Endothelial cell of umbilical vein (primary cell): ENCODE measurements at regions not wholly inside any gene's neighbourhood (a gene's known extent, or its start where the extent isn't known, plus 50 kb on each side); places are given as distances from the start of the nearest gene placed in this dataset.

ENCODE experiments used
- BruUV-seq: library from RNA; stranded (reverse); fragments of 400-500 nt; replicated peaks from 2 replicates; lab custom pipeline; 2021; lab: Mats Ljungman, UMichigan
- CTCF ChIA-PET: fragments of 300-600, 350-600 bp; sonication (Branson Sonifier 250); formaldehyde crosslinking; loops from one replicate; lab custom pipeline; 2021; ENCODE audit warnings: antibody characterized with exemption, inconsistent platforms; lab: Charles Lee
- POLR2A ChIA-PET: fragments of 300-600, 350-600 bp; sonication (Branson Sonifier 250); formaldehyde crosslinking; loops from one replicate; lab custom pipeline; 2021; ENCODE audit warnings: antibody characterized with exemption, inconsistent platforms; lab: Charles Lee
- DNase-seq: peaks from one replicate; pipeline ENCODE4 v3.0.0-alpha.2; 2011; ENCODE audit warnings: low read depth, low spot score
- FAIRE-seq: peaks from 2 replicates; lab custom pipeline; 2011; peaks lifted over from hg19 to GRCh38; lab: Jason Lieb, UNC
- H2AFZ ChIP-seq: 2 replicates; pipeline ENCODE4 v1.6.0; 2012; ENCODE audit warnings: low read depth, low read length, control low read depth, inconsistent platforms
- H3K27ac ChIP-seq: 2 replicates; pipeline ENCODE4 v1.5.1; 2011; ENCODE audit warnings: low read depth, mild to moderate bottlenecking, control low read depth, low read length, moderate library complexity; ENCODE audit not compliant: insufficient read depth
- H3K27me3 ChIP-seq, 2 experiments: 2 replicates each; pipeline versions ENCODE4 v1.6.0 to v1.6.1; 2011; ENCODE audit warnings: low read length in 2 of 2, mixed read lengths in 1 of 2; ENCODE audit not compliant: control insufficient read depth in 2 of 2, insufficient read depth in 2 of 2
- H3K36me3 ChIP-seq, 2 experiments: 2 replicates in 1 of 2; 3 replicates in 1 of 2; pipeline ENCODE4 v1.5.1; 2011; ENCODE audit warnings: low read length in 2 of 2, mild to moderate bottlenecking in 1 of 2, moderate library complexity in 1 of 2; ENCODE audit not compliant: control insufficient read depth in 2 of 2, insufficient read depth in 2 of 2; ENCODE audit errors: extremely low read depth in 1 of 2
- H3K4me1 ChIP-seq: 3 replicates; pipeline ENCODE4 v1.5.1; 2011; ENCODE audit warnings: mild to moderate bottlenecking, low read length; ENCODE audit not compliant: control insufficient read depth, insufficient read depth; ENCODE audit errors: extremely low read depth
- H3K4me2 ChIP-seq: 2 replicates; pipeline ENCODE4 v1.6.1; 2011; ENCODE audit warnings: low read length, control low read depth, mixed read lengths; ENCODE audit not compliant: insufficient read depth
- H3K4me3 ChIP-seq, 3 experiments: fragments of 200-600 bp in 1 of 3; sonication (generic), shearing (Covaris generic) in 1 of 3; replicated peaks in 1 of 3; 2 replicates each; pipeline ENCODE4 v1.5.1; 2011 to 2016; ENCODE audit warnings: control low read depth in 3 of 3, low read length in 3 of 3, mild to moderate bottlenecking in 2 of 3, inconsistent platforms in 1 of 3, low read depth in 1 of 3, moderate library complexity in 1 of 3; ENCODE audit not compliant: insufficient read depth in 1 of 3
- H3K79me2 ChIP-seq: 2 replicates; pipeline ENCODE4 v1.6.0; 2012; ENCODE audit warnings: low read length, inconsistent platforms; ENCODE audit not compliant: control insufficient read depth, insufficient read depth
- H3K9ac ChIP-seq: replicated peaks from 2 replicates; pipeline ENCODE3; 2011; ENCODE audit warnings: low read length, control low read depth; ENCODE audit not compliant: insufficient read depth; ENCODE audit errors: extremely low read depth
- H3K9me1 ChIP-seq: replicated peaks from 3 replicates; pipeline ENCODE4 v1.6.0; 2011; ENCODE audit warnings: mild to moderate bottlenecking, low read length; ENCODE audit not compliant: control insufficient read depth, insufficient read depth; ENCODE audit errors: extremely low read depth
- H3K9me3 ChIP-seq: replicated peaks from 2 replicates; pipeline ENCODE4 v1.5.1; 2012; ENCODE audit warnings: low read length, inconsistent platforms; ENCODE audit not compliant: control insufficient read depth, insufficient read depth
- H4K20me1 ChIP-seq: replicated peaks from 2 replicates; pipeline ENCODE3; 2011; ENCODE audit warnings: mild to moderate bottlenecking, low read length; ENCODE audit not compliant: control insufficient read depth, insufficient read depth; ENCODE audit errors: extremely low read depth
- EZH2 ChIP-seq: IDR thresholded peaks from 2 replicates; pipeline ENCODE4 v1.6.1; 2012; ENCODE audit warnings: borderline replicate concordance, low read depth, mild to moderate bottlenecking, moderate library complexity, low read length, inconsistent platforms; ENCODE audit not compliant: severe bottlenecking
- FOS ChIP-seq: IDR thresholded peaks from 2 replicates; pipeline ENCODE4 v1.6.1; 2011; ENCODE audit warnings: mild to moderate bottlenecking, low read length, moderate library complexity, borderline replicate concordance; ENCODE audit not compliant: insufficient read depth
- POLR2AphosphoS5 ChIP-seq: IDR thresholded peaks from 2 replicates; pipeline ENCODE4 v1.6.1; 2012; ENCODE audit warnings: low read depth, mild to moderate bottlenecking, control low read depth, low read length, moderate library complexity; ENCODE audit not compliant: insufficient read depth
- dilution Hi-C: fragments of 300-500 bp; cut with MboI; formaldehyde crosslinking; loops from one replicate; pipeline ENCODE4 v1.15.0; 2019; ENCODE audit warnings: low sequenced_read_pairs; ENCODE audit not compliant: extremely low pct_ligation_motif_present
- intact Hi-C: fragments of 100-400 bp; cut with micrococcal nuclease; formaldehyde crosslinking; loops from one replicate; pipeline ENCODE4 v1.10.0; 2022
- TF ChIP-seq, protein P1 (sequence below): IDR thresholded peaks from 2 replicates; pipeline ENCODE4 v1.6.1; 2011; ENCODE audit not compliant: insufficient read depth, insufficient read length

DNA sequence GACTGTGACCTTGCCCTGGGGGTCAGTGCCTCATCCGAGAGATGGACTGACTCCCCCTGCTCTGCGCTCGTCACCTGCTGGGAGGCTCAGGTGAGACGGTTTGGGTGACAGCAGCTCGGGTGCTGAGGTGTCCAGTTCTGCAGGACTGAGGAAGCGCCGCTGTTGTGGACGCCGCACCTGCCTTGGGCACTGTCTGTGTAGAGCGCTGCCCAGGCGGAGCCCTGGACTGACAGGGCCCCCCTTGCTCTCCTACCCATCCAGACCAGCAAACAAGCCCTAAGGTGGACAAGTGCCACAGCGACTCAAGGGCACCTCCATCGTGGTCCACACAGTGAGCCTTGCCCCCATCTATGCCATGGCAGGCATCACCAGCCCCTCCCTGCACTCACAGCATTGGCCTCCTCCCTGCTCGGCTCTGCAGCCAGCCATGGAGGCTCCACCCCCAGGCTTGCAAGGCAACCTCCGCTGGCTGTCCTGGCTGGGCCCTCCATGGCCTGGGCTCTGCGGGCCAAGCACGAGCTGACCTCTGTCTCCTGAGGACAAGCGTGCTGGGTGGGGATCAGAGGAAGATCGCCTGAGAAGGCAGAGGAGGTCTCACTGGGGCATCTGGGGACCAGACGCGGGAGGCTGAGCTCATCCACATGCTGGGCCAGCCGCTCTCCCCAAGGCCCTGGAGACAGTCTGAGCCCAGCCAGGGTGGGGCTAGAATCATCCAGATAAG is 87.1 kb upstream of the COL5A1 start:
- H3K9ac ChIP-seq: no peak overlapping the region

DNA sequence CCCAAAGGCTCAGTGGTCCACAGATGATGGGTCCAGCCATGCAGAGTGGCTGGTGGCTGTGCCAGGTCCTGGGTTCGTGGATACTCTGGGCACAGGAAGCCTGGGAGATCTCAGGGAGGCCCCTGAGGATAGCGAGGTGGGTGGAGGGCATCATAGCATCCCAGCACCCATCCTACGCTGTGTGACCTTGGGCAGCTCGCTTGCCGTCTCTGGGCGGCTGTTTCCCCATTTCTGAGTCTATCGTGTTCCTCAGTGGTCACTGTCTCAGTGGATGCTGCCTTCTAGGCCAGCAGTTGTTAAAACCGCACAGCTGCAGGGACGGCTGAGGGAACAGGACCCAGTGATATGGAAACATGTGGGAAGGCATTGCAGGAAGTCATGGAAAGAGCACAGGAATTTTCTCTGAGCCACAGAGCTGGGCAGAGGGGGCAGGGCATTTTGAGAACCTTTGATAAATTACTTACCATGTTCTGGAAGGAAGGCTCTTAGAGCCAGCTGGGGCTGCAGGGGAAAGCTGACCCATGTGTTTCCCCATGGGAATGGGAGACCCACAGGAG is 86.4 kb upstream of the COL5A1 start:
- Histone ChIP-seq H3K4me2 (no peak overlapping the region), H3K36me3 (no peaks in the 10 kb centered on the region), H3K9me3 (no peaks in the 10 kb centered on the region), H3K9me1 (no peaks in the 10 kb centered on the region), H4K20me1 (no peaks in the 10 kb centered on the region), H3K9ac (no peak overlapping the region), H3K27ac (no peak overlapping the region), H3K27me3 (no peaks in the 10 kb centered on the region), H3K79me2 (no peaks in the 10 kb centered on the region), H3K4me3 (no peak overlapping the region), H3K4me1 (peaks cover 21% of the 10 kb centered on the region), H2AFZ (no peak overlapping the region)
- intact Hi-C loops: no loop called here
- FAIRE-seq (no peak), DNase-seq (no peak)
- ChIA-PET POLR2A (no interaction called here), CTCF (interaction anchor here (1.2 kb wide), 1 partner anchor 12 kb away, joined by 3 read pairs; no protein-coding TSS in a partner anchor)
- dilution Hi-C loops: no loop called here
- TF ChIP-seq FOS (no peak), EZH2 (no peak)
- TF ChIP-seq, protein P1, sequence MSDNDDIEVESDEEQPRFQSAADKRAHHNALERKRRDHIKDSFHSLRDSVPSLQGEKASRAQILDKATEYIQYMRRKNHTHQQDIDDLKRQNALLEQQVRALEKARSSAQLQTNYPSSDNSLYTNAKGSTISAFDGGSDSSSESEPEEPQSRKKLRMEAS: no peak
- no TSS peak for BruUV-seq

More for the DNA sequence above, 87.1 kb upstream of the COL5A1 start:
- BruUV-seq: no TSS peak
- H3K4me3 ChIP-seq: no peak overlapping the region
- H3K9me1 ChIP-seq: no peaks in the 10 kb centered on the region
- FAIRE-seq (no peak), DNase-seq (no peak)
- no peak overlapping the region for H3K4me2 ChIP-seq
- dilution Hi-C loops (no loop called here), intact Hi-C loops (no loop called here)
- no peaks in the 10 kb centered on the region for H3K27me3 ChIP-seq
- ChIA-PET CTCF (interaction anchor here (1.2 kb wide), 1 partner anchor 11 kb away, joined by 3 read pairs; no protein-coding TSS in a partner anchor), POLR2A (no interaction called here)
- no peaks in the 10 kb centered on the region for H3K9me3 ChIP-seq
- no peaks in the 10 kb centered on the region for H4K20me1 ChIP-seq
- H3K27ac ChIP-seq: no peak overlapping the region
- no peak overlapping the region for H2AFZ ChIP-seq
- H3K4me1 ChIP-seq: peaks cover 21% of the 10 kb centered on the region
- H3K36me3 ChIP-seq: no peaks in the 10 kb centered on the region
- H3K79me2 ChIP-seq: no peaks in the 10 kb centered on the region
- TF ChIP-seq POLR2AphosphoS5: no peak
